Ishikawa (cell line): ENCODE measurements at regions not wholly inside any gene's neighbourhood (a gene's known extent, or its start where the extent isn't known, plus 50 kb on each side); places are given as distances from the start of the nearest gene placed in this dataset.

Experiments
- CEBPB ChIP-seq: IDR thresholded peaks from 2 replicates; pipeline ENCODE4 v1.6.1; 2012
- CREB1 ChIP-seq: IDR thresholded peaks from 2 replicates; pipeline ENCODE4 v1.6.1; 2012; ENCODE audit warnings: low read depth
- EGR1 ChIP-seq: IDR thresholded peaks from 2 replicates; pipeline ENCODE4 v1.6.1; 2012
- EP300 ChIP-seq: IDR thresholded peaks from 2 replicates; pipeline ENCODE4 v1.6.1; 2012; ENCODE audit warnings: borderline replicate concordance
- FOXM1 ChIP-seq: IDR thresholded peaks from 2 replicates; pipeline ENCODE4 v1.6.1; 2012; ENCODE audit warnings: low read depth, borderline replicate concordance
- NFIC ChIP-seq: IDR thresholded peaks from 2 replicates; pipeline ENCODE4 v1.6.1; 2012
- RAD21 ChIP-seq: IDR thresholded peaks from 2 replicates; pipeline ENCODE4 v1.6.1; 2012; ENCODE audit warnings: low read depth
- REST ChIP-seq: IDR thresholded peaks from 2 replicates; pipeline ENCODE4 v1.6.1; 2012; ENCODE audit warnings: low read depth, mild to moderate bottlenecking
- TAF1 ChIP-seq: IDR thresholded peaks from 2 replicates; pipeline ENCODE4 v1.6.1; 2012; ENCODE audit warnings: low read depth, mild to moderate bottlenecking
- TCF12 ChIP-seq: IDR thresholded peaks from 2 replicates; pipeline ENCODE4 v1.6.1; 2012; ENCODE audit warnings: low read depth
- TEAD4 ChIP-seq: IDR thresholded peaks from 2 replicates; pipeline ENCODE4 v1.6.1; 2012
- YY1 ChIP-seq: IDR thresholded peaks from 2 replicates; pipeline ENCODE4 v1.6.1; 2012; ENCODE audit warnings: low read depth
- ZBTB7A ChIP-seq: IDR thresholded peaks from 2 replicates; pipeline ENCODE4 v1.6.1; 2012; ENCODE audit warnings: low read depth
- TF ChIP-seq, protein P1 (sequence below): IDR thresholded peaks from 2 replicates; pipeline ENCODE4 v1.6.1; 2012
- TF ChIP-seq, protein P2 (sequence below): IDR thresholded peaks from 2 replicates; pipeline ENCODE4 v1.6.1; 2012

GRCh38 chr20:6502219-6502618, 265.3 kb upstream of the BMP2 start:
- no peak for TF ChIP-seq YY1
- TF ChIP-seq REST: no peak
- TF ChIP-seq TAF1: no peak
- TF ChIP-seq, protein P1, sequence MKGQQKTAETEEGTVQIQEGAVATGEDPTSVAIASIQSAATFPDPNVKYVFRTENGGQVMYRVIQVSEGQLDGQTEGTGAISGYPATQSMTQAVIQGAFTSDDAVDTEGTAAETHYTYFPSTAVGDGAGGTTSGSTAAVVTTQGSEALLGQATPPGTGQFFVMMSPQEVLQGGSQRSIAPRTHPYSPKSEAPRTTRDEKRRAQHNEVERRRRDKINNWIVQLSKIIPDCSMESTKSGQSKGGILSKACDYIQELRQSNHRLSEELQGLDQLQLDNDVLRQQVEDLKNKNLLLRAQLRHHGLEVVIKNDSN: no peak
- no peak for TF ChIP-seq ZBTB7A
- TF ChIP-seq, protein P2, sequence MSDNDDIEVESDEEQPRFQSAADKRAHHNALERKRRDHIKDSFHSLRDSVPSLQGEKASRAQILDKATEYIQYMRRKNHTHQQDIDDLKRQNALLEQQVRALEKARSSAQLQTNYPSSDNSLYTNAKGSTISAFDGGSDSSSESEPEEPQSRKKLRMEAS: no peak
- no peak for TF ChIP-seq NFIC
- TF ChIP-seq RAD21: no peak
- TF ChIP-seq CREB1: no peak
- no peak for TF ChIP-seq TEAD4
- no peak for TF ChIP-seq CEBPB
- no peak for TF ChIP-seq FOXM1

GRCh38 chr20:6501061-6501460, 266.4 kb upstream of the BMP2 start:
- no peak for TF ChIP-seq NFIC
- TF ChIP-seq, protein P2: no peak

DNA sequence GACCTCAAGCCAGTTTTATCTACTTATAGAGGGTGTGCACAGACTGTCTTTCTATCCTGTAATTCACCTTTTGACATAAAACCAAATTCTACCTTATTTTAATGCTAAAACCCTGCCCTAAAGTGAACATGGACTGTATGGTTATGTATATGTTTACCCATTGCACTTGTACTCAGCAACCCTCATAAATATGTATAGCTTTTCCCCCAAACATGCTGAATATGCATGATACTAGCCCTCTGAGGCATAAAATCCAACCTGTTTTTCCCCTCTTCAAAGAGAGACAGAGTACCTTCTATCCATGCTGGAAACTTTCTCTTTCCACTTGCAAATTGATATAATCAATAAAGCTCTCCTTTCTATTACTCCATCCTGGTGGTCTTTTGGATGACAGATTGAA, 267.9 kb upstream of the BMP2 start:
- no peak for TF ChIP-seq ZBTB7A
- no peak for TF ChIP-seq FOXM1
- no peak for TF ChIP-seq EP300
- no peak for TF ChIP-seq EGR1
- no peak for TF ChIP-seq CEBPB
- TF ChIP-seq CREB1: no peak
- no peak for TF ChIP-seq TEAD4
- TF ChIP-seq NFIC: no peak
- TF ChIP-seq YY1: no peak
- TF ChIP-seq, protein P2: no peak
- no peak for TF ChIP-seq REST
- no peak for TF ChIP-seq RAD21
- TF ChIP-seq TCF12: no peak
- no peak for TF ChIP-seq TAF1
- TF ChIP-seq, protein P1: no peak

DNA sequence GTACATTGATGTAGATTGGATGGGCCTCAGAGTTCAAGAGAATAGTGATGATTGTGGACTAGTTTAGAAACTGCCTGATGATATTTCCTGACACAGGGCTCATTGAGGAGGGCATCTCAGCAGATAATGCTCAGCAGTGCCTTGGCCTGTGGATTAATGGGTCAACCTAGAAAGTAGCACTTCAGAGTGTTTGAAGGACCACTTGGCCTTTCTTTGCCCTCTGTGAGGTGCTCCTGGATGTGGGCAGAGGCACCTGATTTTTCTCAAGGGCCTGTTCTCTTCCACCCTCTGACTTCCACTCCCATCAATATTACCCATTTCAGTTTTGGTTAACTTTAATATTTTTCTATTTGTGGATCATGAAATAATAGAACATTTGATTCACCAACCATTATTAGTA, 270.6 kb upstream of the BMP2 start:
- TF ChIP-seq YY1 (no peak), REST (no peak), TEAD4 (no peak), FOXM1 (no peak), RAD21 (no peak), TCF12 (no peak), CEBPB (no peak), NFIC (no peak), EGR1 (no peak), ZBTB7A (no peak), CREB1 (no peak), TAF1 (no peak), EP300 (no peak)
- TF ChIP-seq, protein P1: no peak
- TF ChIP-seq, protein P2: no peak
